A549 (cell line): ENCODE measurements at regions not wholly inside any gene's neighbourhood (a gene's known extent, or its start where the extent isn't known, plus 50 kb on each side); places are given as distances from the start of the nearest gene placed in this dataset.

Experiments
- HOXA7 ChIP-seq: fragments of 250-450 bp; sonication (Bioruptor Pico); IDR thresholded peaks from 2 replicates; pipeline ENCODE4 v1.5.0; 2020; ENCODE audit warnings: mild to moderate bottlenecking, moderate library complexity
- POLR2A ChIP-seq: IDR thresholded peaks from 2 replicates; pipeline ENCODE4 v1.6.1; 2012; ENCODE audit warnings: mild to moderate bottlenecking, low read length
- REST ChIP-seq: fragments of 200-600 bp; sonication (generic); IDR thresholded peaks from 2 replicates; pipeline ENCODE4 v1.6.1; 2016; ENCODE audit warnings: antibody characterized with exemption, mild to moderate bottlenecking, moderate library complexity
- USF2 ChIP-seq: fragments of 450-650 bp; IDR thresholded peaks from 2 replicates; pipeline ENCODE4 v1.6.1; 2014; ENCODE audit warnings: antibody characterized with exemption
- ZSCAN20 ChIP-seq: fragments of 250-450 bp; sonication (Bioruptor Pico); IDR thresholded peaks from 2 replicates; pipeline ENCODE4 v1.8.0; 2022; ENCODE audit warnings: mild to moderate bottlenecking, moderate library complexity

- TF ChIP-seq USF2: no peak
- TF ChIP-seq POLR2A: no peak
- no peak for TF ChIP-seq REST
- TF ChIP-seq HOXA7 (CRISPR knock-in tag): no peak
- no peak for TF ChIP-seq ZSCAN20 (CRISPR knock-in tag)
These were observed 271.4 kb downstream of the TBX15 start for GRCh38 chr1:118716775-118717174.
